ENCODE measurements at regions not wholly inside any gene's neighbourhood (a gene's known extent, or its start where the extent isn't known, plus 50 kb on each side); places are given as distances from the start of the nearest gene placed in this dataset. TPM values are rescaled to one million over a fixed set of nuclear protein-coding genes. Genes with fewer than 3 reads are reported as not detected.

Small RNA genes lying in the stretch of these regions (small RNA-seq; reads per million reads assigned to genes)
- gene RNU6-1222P = not detected

Measured in occipital lobe (tissue), 1 donor.